ENCODE measurements at regions not wholly inside any gene's neighbourhood (a gene's known extent, or its start where the extent isn't known, plus 50 kb on each side); places are given as distances from the start of the nearest gene placed in this dataset.
"Not testable (repeated sequence)": the region's sequence is repeated elsewhere in the genome, so short reads cannot be mapped to it uniquely, and the experiment has no call there.

GRCh38 chr10:8829592-8829991 lies 775.1 kb downstream of the GATA3 start:
- Histone ChIP-seq H3K27me3 (no peaks in the 10 kb centered on the region), H3K4me3 (no peak overlapping the region), H3K36me3 (no peaks in the 10 kb centered on the region), H3K27ac (no peak overlapping the region), H3K9me3 (replicated peaks) (no peaks in the 10 kb centered on the region), H3K4me1 (no peaks in the 10 kb centered on the region)
- no peak for DNase-seq

GRCh38 chr10:8830048-8830447 lies 775.6 kb downstream of the GATA3 start:
- Histone ChIP-seq H3K4me3 (no peak overlapping the region), H3K27ac (no peak overlapping the region), H3K36me3 (no peaks in the 10 kb centered on the region), H3K9me3 (replicated peaks) (no peaks in the 10 kb centered on the region), H3K27me3 (no peaks in the 10 kb centered on the region), H3K4me1 (no peaks in the 10 kb centered on the region)
- DNase-seq: no peak

DNA sequence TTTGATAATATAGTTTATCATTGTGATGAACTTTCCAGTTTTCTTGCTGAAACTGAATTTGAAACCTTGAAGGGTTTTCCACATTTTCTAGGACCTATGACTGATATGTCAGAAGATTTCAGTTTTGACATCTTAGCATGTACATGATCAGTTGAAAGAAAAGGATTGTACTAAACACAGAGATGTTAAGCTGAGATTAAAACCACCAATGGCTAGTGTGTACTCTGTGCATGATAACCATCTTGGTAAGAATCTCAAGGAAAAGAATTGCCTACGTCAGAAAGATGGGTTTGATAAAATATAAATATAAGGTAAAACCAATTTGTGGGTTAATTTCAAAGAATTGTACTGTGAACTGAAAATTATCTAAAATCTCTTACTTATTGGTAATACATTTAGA lies 776.4 kb downstream of the GATA3 start:
- Histone ChIP-seq H3K4me1 (no peaks in the 10 kb centered on the region), H3K9me3 (replicated peaks) (no peaks in the 10 kb centered on the region), H3K4me3 (no peak overlapping the region), H3K27ac (no peak overlapping the region), H3K36me3 (no peaks in the 10 kb centered on the region), H3K27me3 (no peaks in the 10 kb centered on the region)
- no peak for DNase-seq

DNA sequence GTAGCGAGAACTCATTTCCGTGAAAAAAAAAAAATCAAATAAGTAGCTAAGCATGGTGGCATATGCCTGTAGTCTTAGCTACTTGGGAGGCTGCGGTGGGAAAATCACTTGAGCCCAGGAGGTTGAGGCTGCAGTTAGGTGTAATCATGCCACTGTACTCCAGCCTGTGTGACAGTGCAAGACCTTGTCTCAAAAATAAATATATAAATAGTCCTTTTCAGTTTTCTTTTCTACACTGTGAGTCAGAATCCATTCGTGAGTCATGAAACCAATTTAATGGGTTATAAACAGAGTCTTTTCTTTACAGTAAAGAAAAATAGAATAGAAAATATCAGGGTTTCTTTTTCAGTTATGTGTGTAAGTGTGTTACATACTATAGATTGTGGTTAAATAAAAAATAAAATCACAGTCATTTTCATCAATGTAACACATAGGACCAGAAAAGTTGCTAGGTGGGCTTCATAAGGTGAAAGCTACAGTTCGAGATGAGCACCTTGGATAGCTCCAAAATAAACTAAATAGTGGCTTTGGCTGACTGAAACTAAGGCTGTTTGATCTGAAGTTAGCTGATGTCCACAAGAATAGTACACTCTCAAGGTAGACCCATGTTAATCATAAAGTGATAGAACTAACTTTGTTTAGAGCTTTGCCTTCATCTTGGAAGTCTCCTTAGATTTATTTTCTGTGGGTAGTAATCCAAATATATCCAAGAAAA lies 781.1 kb downstream of the GATA3 start:
- H3K36me3 ChIP-seq: no peaks in the 10 kb centered on the region
- no peaks in the 10 kb centered on the region for H3K27me3 ChIP-seq
- no peaks in the 10 kb centered on the region for H3K9me3 ChIP-seq (replicated peaks)
- H3K4me3 ChIP-seq: no peak overlapping the region
- no peak overlapping the region for H3K27ac ChIP-seq
- no peak for DNase-seq
- H3K4me1 ChIP-seq: no peaks in the 10 kb centered on the region

DNA sequence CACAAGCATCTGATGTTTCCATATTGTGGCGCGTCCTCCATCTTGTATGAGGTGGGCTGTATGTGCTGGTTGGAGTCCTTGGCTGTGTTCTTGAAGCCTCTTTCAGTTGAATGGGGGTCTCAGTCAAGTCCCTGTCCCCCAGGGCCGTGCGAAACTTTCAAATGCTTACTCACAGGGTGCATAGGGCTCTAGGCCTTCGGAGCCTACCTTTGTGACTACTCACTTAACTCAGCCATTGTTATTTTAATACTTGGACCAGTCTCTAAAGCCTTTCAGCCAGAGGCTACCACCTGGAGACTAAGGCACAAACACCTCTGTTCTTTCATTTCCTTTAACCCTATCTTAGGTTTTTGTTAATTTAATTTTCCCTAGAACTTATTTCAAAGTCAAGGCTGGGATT lies 785.9 kb downstream of the GATA3 start:
- Histone ChIP-seq H3K4me3 (no peak overlapping the region), H3K27me3 (no peaks in the 10 kb centered on the region), H3K9me3 (replicated peaks) (no peaks in the 10 kb centered on the region), H3K36me3 (no peaks in the 10 kb centered on the region), H3K27ac (no peak overlapping the region), H3K4me1 (no peaks in the 10 kb centered on the region)
- no peak for DNase-seq

DNA sequence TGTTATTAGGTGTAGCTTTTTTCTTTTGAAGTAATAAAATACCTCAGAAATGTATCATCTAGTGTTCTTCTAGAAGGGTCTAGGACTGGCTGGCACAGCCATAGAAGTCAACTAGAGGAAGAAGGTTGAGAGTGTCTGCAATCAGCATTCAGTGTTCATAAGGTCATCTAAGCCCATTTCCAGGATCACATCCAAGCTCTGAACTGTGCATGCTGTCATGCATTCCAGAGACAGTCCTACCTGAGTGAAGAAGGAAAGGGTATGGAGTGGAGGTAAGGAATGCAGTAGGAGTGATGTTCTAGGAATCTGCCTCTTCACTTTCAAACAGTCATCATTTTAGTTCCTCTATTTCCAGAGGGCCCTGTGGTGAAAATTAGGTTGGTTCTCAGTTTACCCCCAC lies 789.7 kb downstream of the GATA3 start:
- no peaks in the 10 kb centered on the region for H3K4me1 ChIP-seq
- no peaks in the 10 kb centered on the region for H3K36me3 ChIP-seq
- no peaks in the 10 kb centered on the region for H3K27me3 ChIP-seq
- no peak overlapping the region for H3K27ac ChIP-seq
- no peak for DNase-seq
- no peak overlapping the region for H3K4me3 ChIP-seq
- H3K9me3 ChIP-seq (replicated peaks): no peaks in the 10 kb centered on the region

DNA sequence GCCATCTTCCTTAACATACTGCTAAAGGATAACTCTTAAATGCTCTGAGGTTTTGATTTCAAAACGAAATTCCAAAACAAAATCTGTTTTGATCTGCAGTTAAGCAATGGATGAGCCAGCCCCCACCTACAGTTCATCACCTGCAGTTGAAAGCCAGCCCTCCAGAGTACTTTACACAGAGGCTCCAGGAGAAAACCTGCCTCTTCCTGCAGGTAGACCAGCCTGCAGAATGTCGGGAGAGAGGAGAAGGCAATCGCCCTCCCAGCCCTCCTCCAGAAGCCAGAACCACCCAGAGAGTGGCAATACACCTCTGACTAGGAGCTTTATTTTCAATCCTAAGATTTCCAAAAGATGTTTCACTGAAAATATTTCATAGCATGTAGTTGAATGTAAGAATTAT lies 798.1 kb downstream of the GATA3 start:
- Histone ChIP-seq H3K9me3 (replicated peaks) (no peaks in the 10 kb centered on the region), H3K4me3 (no peak overlapping the region)

GRCh38 chr10:8853048-8853447 lies 798.6 kb downstream of the GATA3 start:
- no peak overlapping the region for H3K4me3 ChIP-seq
- no peak for DNase-seq
- H3K4me1 ChIP-seq: no peaks in the 10 kb centered on the region
- H3K9me3 ChIP-seq (replicated peaks): no peaks in the 10 kb centered on the region
- no peaks in the 10 kb centered on the region for H3K27me3 ChIP-seq
- H3K27ac ChIP-seq: no peak overlapping the region
- H3K36me3 ChIP-seq: no peaks in the 10 kb centered on the region

More for the DNA sequence above, 798.1 kb downstream of the GATA3 start:
- no peak for DNase-seq
- Histone ChIP-seq H3K27ac (no peak overlapping the region), H3K27me3 (no peaks in the 10 kb centered on the region), H3K36me3 (no peaks in the 10 kb centered on the region), H3K4me1 (no peaks in the 10 kb centered on the region)

- H3K27me3 ChIP-seq; H3K9me3 ChIP-seq (replicated peaks): not testable (repeated sequence)
These were observed 814.4 kb downstream of the GATA3 start for GRCh38 chr10:8868924-8869323.

DNA sequence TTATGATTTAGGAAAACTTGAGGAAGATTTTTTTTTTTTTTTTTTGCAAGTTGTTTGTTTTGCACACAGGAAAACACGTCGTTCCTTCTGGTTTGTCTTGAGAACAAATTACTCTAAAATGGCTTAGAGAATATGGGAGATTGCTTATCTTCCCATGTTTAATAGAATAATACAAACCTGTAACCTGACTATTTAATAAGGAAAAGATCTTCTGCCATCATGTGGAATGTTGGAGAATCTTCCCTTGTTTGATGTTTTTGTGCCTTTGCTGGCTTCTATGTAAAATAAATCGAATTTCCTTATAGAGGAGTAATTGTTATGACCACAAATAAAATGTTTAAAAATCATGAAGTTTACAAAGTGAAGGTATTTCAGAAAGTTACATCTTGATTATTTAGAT lies 818.8 kb downstream of the GATA3 start:
- Histone ChIP-seq H3K27ac (no peak overlapping the region), H3K9me3 (replicated peaks) (no peaks in the 10 kb centered on the region), H3K4me1 (no peaks in the 10 kb centered on the region), H3K27me3 (no peaks in the 10 kb centered on the region), H3K4me3 (no peak overlapping the region), H3K36me3 (no peaks in the 10 kb centered on the region)
- DNase-seq: no peak

More at GRCh38 chr10:8868924-8869323, 814.4 kb downstream of the GATA3 start:
- not testable (repeated sequence) for H3K4me1 ChIP-seq, H3K4me3 ChIP-seq, DNase-seq, H3K36me3 ChIP-seq, H3K27ac ChIP-seq

- no peak overlapping the region for H3K4me3 ChIP-seq
- no peaks in the 10 kb centered on the region for H3K36me3 ChIP-seq
- no peaks in the 10 kb centered on the region for H3K4me1 ChIP-seq
- no peak for DNase-seq
- H3K27ac ChIP-seq: no peak overlapping the region
- H3K9me3 ChIP-seq (replicated peaks): no peaks in the 10 kb centered on the region
- H3K27me3 ChIP-seq: no peaks in the 10 kb centered on the region
These were observed 819.8 kb downstream of the GATA3 start for GRCh38 chr10:8874268-8874667.

GRCh38 chr10:8874972-8875371 lies 820.5 kb downstream of the GATA3 start:
- no peaks in the 10 kb centered on the region for H3K36me3 ChIP-seq
- H3K4me3 ChIP-seq: no peak overlapping the region
- no peaks in the 10 kb centered on the region for H3K4me1 ChIP-seq
- DNase-seq: no peak
- no peak overlapping the region for H3K27ac ChIP-seq
- no peaks in the 10 kb centered on the region for H3K27me3 ChIP-seq
- H3K9me3 ChIP-seq (replicated peaks): no peaks in the 10 kb centered on the region

GRCh38 chr10:8876171-8876570 lies 821.7 kb downstream of the GATA3 start:
- Histone ChIP-seq H3K4me1 (no peaks in the 10 kb centered on the region), H3K27me3 (no peaks in the 10 kb centered on the region), H3K9me3 (replicated peaks) (no peaks in the 10 kb centered on the region), H3K27ac (no peak overlapping the region), H3K36me3 (no peaks in the 10 kb centered on the region), H3K4me3 (no peak overlapping the region)
- DNase-seq: no peak

- Histone ChIP-seq H3K27ac (no peak overlapping the region), H3K27me3 (no peaks in the 10 kb centered on the region), H3K4me3 (no peak overlapping the region), H3K36me3 (no peaks in the 10 kb centered on the region), H3K9me3 (replicated peaks) (no peaks in the 10 kb centered on the region), H3K4me1 (no peaks in the 10 kb centered on the region)
- no peak for DNase-seq
These were observed 835.0 kb downstream of the GATA3 start for GRCh38 chr10:8889538-8889937.

DNA sequence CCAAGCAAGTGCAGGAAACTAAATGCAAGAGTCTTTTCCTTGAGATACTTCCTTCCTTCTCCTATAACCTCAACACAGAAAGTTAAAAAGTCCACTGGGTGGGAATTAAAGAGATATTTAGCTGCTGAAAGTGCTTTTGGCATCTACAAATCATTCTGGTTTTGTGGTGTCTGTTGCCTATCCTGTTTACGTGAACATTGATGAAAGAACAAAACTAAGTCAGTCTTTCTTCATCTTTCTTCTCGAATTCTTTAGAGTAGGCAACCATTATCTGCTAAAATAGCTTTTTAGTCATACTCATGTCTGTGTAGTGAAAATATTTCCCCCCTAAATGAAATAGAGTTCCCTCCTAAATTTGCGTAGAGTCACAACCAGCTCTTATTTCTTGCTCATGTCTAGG lies 838.6 kb downstream of the GATA3 start:
- no peaks in the 10 kb centered on the region for H3K9me3 ChIP-seq (replicated peaks)
- no peaks in the 10 kb centered on the region for H3K4me1 ChIP-seq
- no peak overlapping the region for H3K4me3 ChIP-seq
- H3K27me3 ChIP-seq: no peaks in the 10 kb centered on the region
- H3K27ac ChIP-seq: no peak overlapping the region
- H3K36me3 ChIP-seq: no peaks in the 10 kb centered on the region
- DNase-seq: no peak

DNA sequence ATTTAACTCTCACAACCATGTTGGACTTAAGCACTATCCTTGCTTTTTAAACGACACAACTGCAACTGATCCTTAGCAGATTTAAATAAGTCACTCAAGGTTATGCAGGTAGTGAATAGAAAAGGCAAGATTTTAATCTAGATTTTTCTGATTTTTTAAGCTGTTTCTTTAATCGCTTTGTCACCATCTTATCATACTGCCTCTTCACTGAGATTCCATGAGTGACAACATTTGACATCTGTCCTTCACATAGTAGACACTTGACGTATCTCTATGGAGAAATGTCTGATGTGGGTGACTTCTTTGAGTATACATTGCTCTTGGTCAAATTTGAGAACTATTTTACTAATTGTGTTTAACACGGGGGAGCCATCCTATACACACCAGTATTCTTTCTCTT lies 839.7 kb downstream of the GATA3 start:
- H3K4me1 ChIP-seq: no peaks in the 10 kb centered on the region
- H3K4me3 ChIP-seq: no peak overlapping the region
- no peaks in the 10 kb centered on the region for H3K27me3 ChIP-seq
- no peak overlapping the region for H3K27ac ChIP-seq
- no peak for DNase-seq
- no peaks in the 10 kb centered on the region for H3K36me3 ChIP-seq
- no peaks in the 10 kb centered on the region for H3K9me3 ChIP-seq (replicated peaks)

All from SJCRH30 (cell line).